MCF 10A (cell line): ENCODE measurements at regions not wholly inside any gene's neighbourhood (a gene's known extent, or its start where the extent isn't known, plus 50 kb on each side); places are given as distances from the start of the nearest gene placed in this dataset.

Experiments
- BruUV-seq: library from RNA; stranded (reverse); fragments of 400-500 nt; replicated peaks from 2 replicates; lab custom pipeline; 2021; lab: Mats Ljungman, UMichigan
- CTCF ChIA-PET: fragments of 300-600 bp; sonication (Branson Sonifier 250); formaldehyde crosslinking; extraction: SDS; loops from one replicate; lab custom pipeline; 2021; ENCODE audit warnings: antibody characterized with exemption, inconsistent platforms; lab: Yijun Ruan, JAX
- POLR2A ChIA-PET: fragments of 300-600, 350-650 bp; sonication (Branson Sonifier 250); formaldehyde crosslinking; extraction: SDS; loops from one replicate; lab custom pipeline; 2020; ENCODE audit warnings: antibody characterized with exemption, inconsistent platforms; lab: Yijun Ruan, JAX
- DNase-seq: peaks from one replicate; pipeline ENCODE4 v3.0.0-alpha.2; 2018; ENCODE audit not compliant: unreplicated experiment
- H3K27ac Mint-ChIP-seq: one replicate; pipeline ENCODE4 v1.8.0; 2022; ENCODE audit warnings: mild to moderate bottlenecking, low read depth, mixed read lengths; ENCODE audit not compliant: unreplicated experiment
- H3K27me3 Mint-ChIP-seq: one replicate; pipeline ENCODE4 v1.8.0; 2022; ENCODE audit warnings: mixed read lengths; ENCODE audit not compliant: insufficient read depth, unreplicated experiment
- H3K36me3 Mint-ChIP-seq: one replicate; pipeline ENCODE4 v1.8.0; 2022; ENCODE audit warnings: mild to moderate bottlenecking, moderate library complexity, mixed read lengths; ENCODE audit not compliant: insufficient read depth, unreplicated experiment
- H3K4me1 Mint-ChIP-seq: one replicate; pipeline ENCODE4 v1.8.0; 2022; ENCODE audit warnings: mixed read lengths; ENCODE audit not compliant: insufficient read depth, unreplicated experiment
- H3K4me3 Mint-ChIP-seq: one replicate; pipeline ENCODE4 v1.8.0; 2022; ENCODE audit warnings: mild to moderate bottlenecking, moderate library complexity, mixed read lengths; ENCODE audit not compliant: unreplicated experiment
- H3K9me3 Mint-ChIP-seq: one replicate; pipeline ENCODE4 v1.8.0; 2022; ENCODE audit warnings: mixed read lengths; ENCODE audit not compliant: unreplicated experiment
- CTCF ChIP-seq: fragments of 200-600 bp; IDR thresholded peaks from one replicate; pipeline ENCODE4 v1.8.0; 2022; ENCODE audit warnings: antibody characterized with exemption, mild to moderate bottlenecking; ENCODE audit not compliant: unreplicated experiment
- intact Hi-C: fragments of 100-400 bp; cut with micrococcal nuclease; formaldehyde crosslinking; loops from 2 replicates; pipeline ENCODE4 v1.14.1; 2022

DNA sequence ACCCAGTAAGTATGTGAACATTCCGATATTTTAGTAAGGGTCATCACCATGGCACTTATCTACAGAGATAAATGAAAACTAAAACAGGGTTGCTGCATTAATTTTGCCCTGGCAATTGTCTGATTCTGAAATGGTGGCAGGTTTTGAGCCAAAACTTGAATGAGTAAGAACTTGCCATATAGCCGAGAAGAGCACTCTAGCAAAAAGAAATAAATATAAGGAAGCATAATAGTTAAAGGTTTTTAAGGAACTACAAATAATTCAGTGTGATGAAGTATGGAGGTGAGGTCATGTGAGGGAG is 68.5 kb upstream of the BTN3A2 start:
- H3K36me3 Mint-ChIP-seq: no peaks in the 10 kb centered on the region
- intact Hi-C loops: no loop called here
- no TSS peak for BruUV-seq
- H3K9me3 Mint-ChIP-seq: no peaks in the 10 kb centered on the region
- H3K4me3 Mint-ChIP-seq: peak overlapping the region; percentile 63
- DNase-seq: no peak
- peak overlapping the region; percentile 81 for H3K27ac Mint-ChIP-seq
- ChIA-PET POLR2A (interaction anchor here (0.6 to 4.5 kb wide), 17 partner anchors 11 to 851 kb away, joined by 3 to 41 read pairs (median 7); partner anchors contain the start of gene HMGN4), CTCF (interaction anchor here (0.6 to 1.2 kb wide), 3 partner anchors 30 to 1499 kb away, joined by 3 to 4 read pairs (median 3); no protein-coding TSS in a partner anchor)
- H3K27me3 Mint-ChIP-seq: no peaks in the 10 kb centered on the region
- no peak for TF ChIP-seq CTCF
- peaks cover 22% of the 10 kb centered on the region for H3K4me1 Mint-ChIP-seq

GRCh38 chr6:26296857-26297648 is 67.9 kb upstream of the BTN3A2 start:
- ChIA-PET POLR2A (interaction anchor here (0.8 to 4.5 kb wide), 12 partner anchors 11 to 849 kb away, joined by 3 to 41 read pairs (median 9); partner anchors contain the start of gene HMGN4), CTCF (interaction anchor here (0.6 to 0.7 kb wide), 4 partner anchors 13 to 1499 kb away, joined by 3 to 4 read pairs (median 4); no protein-coding TSS in a partner anchor)
- H3K9me3 Mint-ChIP-seq: no peaks in the 10 kb centered on the region
- H3K4me3 Mint-ChIP-seq: no peak overlapping the region
- no TSS peak for BruUV-seq
- TF ChIP-seq CTCF: no peak
- intact Hi-C loops: no loop called here
- peak; percentile 31 for DNase-seq
- peaks cover 22% of the 10 kb centered on the region for H3K4me1 Mint-ChIP-seq
- no peaks in the 10 kb centered on the region for H3K27me3 Mint-ChIP-seq
- H3K27ac Mint-ChIP-seq: peak overlapping the region; percentile 81
- H3K36me3 Mint-ChIP-seq: no peaks in the 10 kb centered on the region

DNA sequence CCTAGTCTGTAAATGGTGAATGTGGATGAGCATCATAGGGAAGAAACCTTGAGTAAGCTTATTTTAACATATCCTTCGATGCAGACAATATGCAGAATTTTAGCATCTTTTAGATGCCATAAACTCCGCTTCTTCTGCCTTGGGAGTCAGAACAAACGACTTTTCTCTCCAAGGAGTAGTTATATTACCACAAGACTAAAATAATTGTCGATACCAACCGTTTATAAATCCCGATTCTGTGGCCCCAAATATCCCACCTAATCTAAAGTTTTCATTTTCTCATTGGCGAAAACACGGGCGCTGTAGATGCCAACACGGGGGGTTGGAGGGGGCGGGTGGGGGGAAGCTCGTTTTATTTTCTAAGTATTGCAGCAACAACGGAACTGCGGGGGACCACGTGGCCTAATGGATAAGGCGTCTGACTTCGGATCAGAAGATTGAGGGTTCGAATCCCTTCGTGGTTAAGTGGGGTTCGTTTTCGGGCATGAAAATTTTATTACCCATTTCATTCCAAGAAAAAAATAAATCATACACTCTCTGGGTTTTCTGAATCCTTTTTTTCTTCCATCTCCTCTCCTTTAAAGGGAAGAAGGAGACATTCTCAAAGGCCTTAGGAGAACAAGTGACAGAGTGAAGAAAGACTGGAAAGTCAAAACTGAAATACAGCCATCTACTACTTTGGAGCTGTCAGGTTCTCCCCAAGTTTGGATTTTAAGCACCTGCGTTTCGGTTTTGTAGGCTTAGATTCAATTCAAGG is 65.5 kb upstream of the BTN3A2 start:
- BruUV-seq: no TSS peak
- H3K27ac Mint-ChIP-seq: no peak overlapping the region
- H3K4me1 Mint-ChIP-seq: peaks cover 23% of the 10 kb centered on the region
- no peaks in the 10 kb centered on the region for H3K27me3 Mint-ChIP-seq
- ChIA-PET POLR2A (interaction anchor here (1.0 to 2.0 kb wide), 4 partner anchors 11 to 857 kb away, joined by 3 to 11 read pairs (median 4); a partner anchor contains a TSS), CTCF (no interaction called here)
- no peak for DNase-seq
- intact Hi-C loops: no loop called here
- TF ChIP-seq CTCF: no peak
- H3K36me3 Mint-ChIP-seq: no peaks in the 10 kb centered on the region
- H3K4me3 Mint-ChIP-seq: no peak overlapping the region
- H3K9me3 Mint-ChIP-seq: no peaks in the 10 kb centered on the region

GRCh38 chr6:26300043-26300331 is 65.0 kb upstream of the BTN3A2 start:
- CTCF ChIA-PET: no interaction called here
- H3K36me3 Mint-ChIP-seq: peaks cover 3% of the 10 kb centered on the region
- no peak overlapping the region for H3K4me3 Mint-ChIP-seq
- H3K27me3 Mint-ChIP-seq: no peaks in the 10 kb centered on the region
- POLR2A ChIA-PET: interaction anchor here (1.0 to 2.0 kb wide), 3 partner anchors 11 to 857 kb away, joined by 3 to 11 read pairs (median 4); a partner anchor contains a TSS
- BruUV-seq: no TSS peak
- no peak overlapping the region for H3K27ac Mint-ChIP-seq
- peaks cover 28% of the 10 kb centered on the region for H3K4me1 Mint-ChIP-seq
- no peaks in the 10 kb centered on the region for H3K9me3 Mint-ChIP-seq
- intact Hi-C loops: no loop called here
- DNase-seq: no peak
- no peak for TF ChIP-seq CTCF
